ENCODE measurements at regions not wholly inside any gene's neighbourhood (a gene's known extent, or its start where the extent isn't known, plus 50 kb on each side); places are given as distances from the start of the nearest gene placed in this dataset.

DNA sequence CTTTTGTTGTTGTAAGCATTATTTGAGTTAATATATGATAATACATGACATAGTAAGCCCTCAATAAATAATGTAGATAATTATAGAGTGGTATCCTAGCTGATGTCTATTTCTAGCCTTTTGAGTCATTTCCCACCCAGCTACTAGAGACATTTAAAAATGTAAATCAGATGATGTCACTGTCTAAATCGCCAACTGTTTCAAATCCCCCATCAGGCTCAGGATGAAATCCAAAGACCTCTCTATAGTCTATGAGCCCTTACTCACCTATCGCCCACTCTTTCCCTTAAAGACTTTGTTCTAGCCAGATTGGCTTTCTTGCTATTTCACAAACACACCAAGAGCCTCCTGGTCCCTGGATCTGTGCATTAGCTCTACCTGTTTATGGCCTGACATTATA lies 135.4 kb upstream of the PLET1 start:
- no peak overlapping the region for H3K4me2 ChIP-seq (ENCODE audit: low read length)
- no peaks in the 10 kb centered on the region for H3K9me3 ChIP-seq (ENCODE audit: control insufficient read depth, insufficient read depth, low read length)
- no peaks in the 10 kb centered on the region for H3K4me1 ChIP-seq (ENCODE audit: control insufficient read depth, low read length)
- H3K79me2 ChIP-seq (ENCODE audit: control insufficient read depth, low read length) = no peaks in the 10 kb centered on the region
- H3K36me3 ChIP-seq (ENCODE audit: control insufficient read depth, low read length) = no peaks in the 10 kb centered on the region
- no peaks in the 10 kb centered on the region for H3K9me2 ChIP-seq (replicated peaks; ENCODE audit: control insufficient read depth, low read length)
- H3K27me3 ChIP-seq (ENCODE audit: control insufficient read depth, low read length) = no peaks in the 10 kb centered on the region
- no peak for TF ChIP-seq EZH2phosphoT487 (IDR thresholded peaks at IDR 0.05; ENCODE audit: borderline replicate concordance, low read length)
- TF ChIP-seq, protein P1, sequence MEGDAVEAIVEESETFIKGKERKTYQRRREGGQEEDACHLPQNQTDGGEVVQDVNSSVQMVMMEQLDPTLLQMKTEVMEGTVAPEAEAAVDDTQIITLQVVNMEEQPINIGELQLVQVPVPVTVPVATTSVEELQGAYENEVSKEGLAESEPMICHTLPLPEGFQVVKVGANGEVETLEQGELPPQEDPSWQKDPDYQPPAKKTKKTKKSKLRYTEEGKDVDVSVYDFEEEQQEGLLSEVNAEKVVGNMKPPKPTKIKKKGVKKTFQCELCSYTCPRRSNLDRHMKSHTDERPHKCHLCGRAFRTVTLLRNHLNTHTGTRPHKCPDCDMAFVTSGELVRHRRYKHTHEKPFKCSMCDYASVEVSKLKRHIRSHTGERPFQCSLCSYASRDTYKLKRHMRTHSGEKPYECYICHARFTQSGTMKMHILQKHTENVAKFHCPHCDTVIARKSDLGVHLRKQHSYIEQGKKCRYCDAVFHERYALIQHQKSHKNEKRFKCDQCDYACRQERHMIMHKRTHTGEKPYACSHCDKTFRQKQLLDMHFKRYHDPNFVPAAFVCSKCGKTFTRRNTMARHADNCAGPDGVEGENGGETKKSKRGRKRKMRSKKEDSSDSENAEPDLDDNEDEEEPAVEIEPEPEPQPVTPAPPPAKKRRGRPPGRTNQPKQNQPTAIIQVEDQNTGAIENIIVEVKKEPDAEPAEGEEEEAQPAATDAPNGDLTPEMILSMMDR (IDR thresholded peaks at IDR 0.05; ENCODE audit: low read depth, low read length, poor library complexity, severe bottlenecking) = no peak
- H3K27ac ChIP-seq (ENCODE audit: low read depth, low read length) = no peak overlapping the region
- no peaks in the 10 kb centered on the region for H4K20me1 ChIP-seq (ENCODE audit: control insufficient read depth, insufficient read depth, low read depth, low read length)
- no peak overlapping the region for H3K4me3 ChIP-seq (ENCODE audit: low read length)
- no peaks in the 10 kb centered on the region for H3F3A ChIP-seq (ENCODE audit: control insufficient read depth, insufficient read depth)

DNA sequence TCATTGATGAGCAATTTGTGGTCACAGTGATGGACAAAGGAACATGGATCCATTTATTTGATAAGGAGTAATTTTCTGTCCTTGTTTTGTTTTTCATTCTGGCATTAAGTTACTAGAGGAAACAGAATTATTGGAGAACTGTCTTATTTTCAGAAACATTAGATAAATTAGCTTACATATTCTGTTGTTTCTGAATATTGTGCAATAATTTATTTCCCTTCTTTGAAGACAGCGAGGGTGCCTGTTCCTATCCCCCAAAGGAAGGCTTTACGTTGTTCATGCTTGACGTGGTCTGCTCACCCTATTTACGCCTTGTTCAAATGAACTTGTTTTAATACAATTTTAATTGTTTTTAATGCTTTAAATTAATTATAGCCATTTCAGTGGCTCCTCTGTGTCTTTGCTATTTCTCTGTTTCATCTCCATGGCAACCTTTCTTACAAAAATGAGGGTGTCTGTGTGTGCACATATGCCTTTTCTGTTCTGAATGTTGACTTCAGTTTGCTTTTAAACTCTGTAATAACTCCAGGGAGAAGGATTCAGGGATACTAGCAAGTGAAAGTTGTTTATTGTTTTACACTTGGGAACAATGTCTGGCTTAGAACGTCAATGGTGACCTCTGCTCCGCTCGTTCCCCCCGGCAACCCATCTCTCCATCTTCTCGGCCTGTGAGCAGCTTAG lies 138.3 kb upstream of the PLET1 start:
- Histone ChIP-seq H3K9me3 (ENCODE audit: control insufficient read depth, insufficient read depth, low read length) (no peaks in the 10 kb centered on the region), H3K27me3 (ENCODE audit: control insufficient read depth, low read length) (no peaks in the 10 kb centered on the region), H3K4me1 (ENCODE audit: control insufficient read depth, low read length) (no peaks in the 10 kb centered on the region), H3K4me3 (ENCODE audit: low read length) (no peak overlapping the region), H4K20me1 (ENCODE audit: control insufficient read depth, insufficient read depth, low read depth, low read length) (no peaks in the 10 kb centered on the region), H3K4me2 (ENCODE audit: low read length) (no peak overlapping the region), H3K36me3 (ENCODE audit: control insufficient read depth, low read length) (no peaks in the 10 kb centered on the region), H3K9me2 (replicated peaks; ENCODE audit: control insufficient read depth, low read length) (no peaks in the 10 kb centered on the region), H3K79me2 (ENCODE audit: control insufficient read depth, low read length) (no peaks in the 10 kb centered on the region), H3F3A (ENCODE audit: control insufficient read depth, insufficient read depth) (no peaks in the 10 kb centered on the region), H3K27ac (ENCODE audit: low read depth, low read length) (no peak overlapping the region)
- TF ChIP-seq EZH2phosphoT487 (IDR thresholded peaks at IDR 0.05; ENCODE audit: borderline replicate concordance, low read length) = no peak
- TF ChIP-seq, protein P1 (IDR thresholded peaks at IDR 0.05; ENCODE audit: low read depth, low read length, poor library complexity, severe bottlenecking) = no peak

DNA sequence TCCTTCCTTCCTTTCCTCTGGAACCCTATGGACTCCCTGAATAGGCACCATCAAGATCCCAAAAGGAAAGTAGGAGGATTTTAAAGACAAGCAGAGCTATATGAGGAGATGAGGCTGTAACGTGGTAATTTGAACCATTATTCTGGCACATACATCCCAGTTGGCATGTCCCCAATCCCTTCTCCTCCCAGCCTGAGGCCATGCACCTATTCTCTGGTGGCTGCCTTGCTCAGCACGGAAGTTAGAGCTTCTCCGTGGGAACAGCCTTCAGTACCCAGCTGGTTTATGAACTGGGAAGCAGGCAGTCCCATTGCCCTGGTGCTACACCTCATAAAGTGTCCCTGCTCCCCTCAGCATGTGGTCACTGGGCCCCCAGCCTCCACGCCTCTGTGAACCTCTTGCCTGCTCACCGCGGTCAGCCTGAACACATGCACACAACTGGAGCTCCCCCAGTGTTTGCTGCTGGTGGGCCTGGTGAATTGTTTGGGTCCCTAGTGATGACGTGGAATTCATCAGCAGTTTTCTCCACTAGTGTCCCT lies 139.9 kb upstream of the PLET1 start:
- no peak for TF ChIP-seq EZH2phosphoT487 (IDR thresholded peaks at IDR 0.05; ENCODE audit: borderline replicate concordance, low read length)
- TF ChIP-seq, protein P1 (IDR thresholded peaks at IDR 0.05; ENCODE audit: low read depth, low read length, poor library complexity, severe bottlenecking) = no peak
- Histone ChIP-seq H3K9me2 (replicated peaks; ENCODE audit: control insufficient read depth, low read length) (no peaks in the 10 kb centered on the region), H4K20me1 (ENCODE audit: control insufficient read depth, insufficient read depth, low read depth, low read length) (no peaks in the 10 kb centered on the region), H3F3A (ENCODE audit: control insufficient read depth, insufficient read depth) (no peaks in the 10 kb centered on the region), H3K27me3 (ENCODE audit: control insufficient read depth, low read length) (no peaks in the 10 kb centered on the region), H3K36me3 (ENCODE audit: control insufficient read depth, low read length) (no peaks in the 10 kb centered on the region), H3K79me2 (ENCODE audit: control insufficient read depth, low read length) (no peaks in the 10 kb centered on the region), H3K27ac (ENCODE audit: low read depth, low read length) (no peak overlapping the region), H3K4me1 (ENCODE audit: control insufficient read depth, low read length) (no peaks in the 10 kb centered on the region), H3K4me2 (ENCODE audit: low read length) (no peak overlapping the region), H3K9me3 (ENCODE audit: control insufficient read depth, insufficient read depth, low read length) (no peaks in the 10 kb centered on the region), H3K4me3 (ENCODE audit: low read length) (no peak overlapping the region)

Measured in DOHH2 (cell line).